ENCODE measurements at regions not wholly inside any gene's neighbourhood (a gene's known extent, or its start where the extent isn't known, plus 50 kb on each side); places are given as distances from the start of the nearest gene placed in this dataset.

- no peak overlapping the region for H3K9ac ChIP-seq (ENCODE audit: low read depth, low read length, poor library complexity, severe bottlenecking)
- no peak overlapping the region for H2AFZ ChIP-seq (ENCODE audit: low read length)
- H3K4me1 ChIP-seq (ENCODE audit: insufficient read depth, low read length, poor library complexity, severe bottlenecking): no peaks in the 10 kb centered on the region
- no peak for TF ChIP-seq CTCF (conservative IDR thresholded peaks at IDR 0.05; ENCODE audit: low read length)
- no peak for TF ChIP-seq EZH2phosphoT487 (IDR thresholded peaks at IDR 0.05; ENCODE audit: borderline replicate concordance)
- no peaks in the 10 kb centered on the region for H3K27me3 ChIP-seq (ENCODE audit: insufficient read depth, low read length, poor library complexity, severe bottlenecking)
- no peaks in the 10 kb centered on the region for H3K9me2 ChIP-seq (replicated peaks; ENCODE audit: low read depth, low read length)
- H3K4me2 ChIP-seq (ENCODE audit: low read depth, low read length, poor library complexity, severe bottlenecking): no peak overlapping the region
- H4K20me1 ChIP-seq (ENCODE audit: insufficient read depth, low read length, poor library complexity, severe bottlenecking): no peaks in the 10 kb centered on the region
- no peaks in the 10 kb centered on the region for H3K9me3 ChIP-seq (ENCODE audit: insufficient read depth, low read depth, low read length)
- H3K36me3 ChIP-seq (ENCODE audit: insufficient read depth, low read length): no peaks in the 10 kb centered on the region
- no peak overlapping the region for H3K4me3 ChIP-seq (ENCODE audit: low read length, poor library complexity, severe bottlenecking)
- H3K79me2 ChIP-seq (ENCODE audit: insufficient read depth, low read length): no peaks in the 10 kb centered on the region
- no peaks in the 10 kb centered on the region for H3F3A ChIP-seq (ENCODE audit: low read depth)
These were observed 595.9 kb upstream of the LRRTM4 start for GRCh38 chr2:78118037-78118436.

- H3K4me2 ChIP-seq (ENCODE audit: low read depth, low read length, poor library complexity, severe bottlenecking): no peak overlapping the region
- H3K9me3 ChIP-seq (ENCODE audit: insufficient read depth, low read depth, low read length): no peaks in the 10 kb centered on the region
- H3K36me3 ChIP-seq (ENCODE audit: insufficient read depth, low read length): no peaks in the 10 kb centered on the region
- TF ChIP-seq EZH2phosphoT487 (IDR thresholded peaks at IDR 0.05; ENCODE audit: borderline replicate concordance) (no peak), CTCF (conservative IDR thresholded peaks at IDR 0.05; ENCODE audit: low read length) (no peak)
- H3K4me3 ChIP-seq (ENCODE audit: low read length, poor library complexity, severe bottlenecking): no peak overlapping the region
- H2AFZ ChIP-seq (ENCODE audit: low read length): no peak overlapping the region
- no peaks in the 10 kb centered on the region for H3K4me1 ChIP-seq (ENCODE audit: insufficient read depth, low read length, poor library complexity, severe bottlenecking)
- no peaks in the 10 kb centered on the region for H4K20me1 ChIP-seq (ENCODE audit: insufficient read depth, low read length, poor library complexity, severe bottlenecking)
- no peaks in the 10 kb centered on the region for H3K9me2 ChIP-seq (replicated peaks; ENCODE audit: low read depth, low read length)
- H3F3A ChIP-seq (ENCODE audit: low read depth): no peaks in the 10 kb centered on the region
- H3K79me2 ChIP-seq (ENCODE audit: insufficient read depth, low read length): no peaks in the 10 kb centered on the region
- no peaks in the 10 kb centered on the region for H3K27me3 ChIP-seq (ENCODE audit: insufficient read depth, low read length, poor library complexity, severe bottlenecking)
- H3K9ac ChIP-seq (ENCODE audit: low read depth, low read length, poor library complexity, severe bottlenecking): no peak overlapping the region
These were observed 598.1 kb upstream of the LRRTM4 start for GRCh38 chr2:78120275-78120674.

GRCh38 chr2:78125042-78125441 lies 602.9 kb upstream of the LRRTM4 start:
- Histone ChIP-seq H3K9me2 (replicated peaks; ENCODE audit: low read depth, low read length) (no peaks in the 10 kb centered on the region), H3K9ac (ENCODE audit: low read depth, low read length, poor library complexity, severe bottlenecking) (no peak overlapping the region), H3K4me3 (ENCODE audit: low read length, poor library complexity, severe bottlenecking) (no peak overlapping the region), H3K9me3 (ENCODE audit: insufficient read depth, low read depth, low read length) (no peaks in the 10 kb centered on the region), H3K4me2 (ENCODE audit: low read depth, low read length, poor library complexity, severe bottlenecking) (no peak overlapping the region), H3K27me3 (ENCODE audit: insufficient read depth, low read length, poor library complexity, severe bottlenecking) (no peaks in the 10 kb centered on the region), H3F3A (ENCODE audit: low read depth) (no peaks in the 10 kb centered on the region), H3K4me1 (ENCODE audit: insufficient read depth, low read length, poor library complexity, severe bottlenecking) (no peaks in the 10 kb centered on the region), H4K20me1 (ENCODE audit: insufficient read depth, low read length, poor library complexity, severe bottlenecking) (no peaks in the 10 kb centered on the region), H3K79me2 (ENCODE audit: insufficient read depth, low read length) (no peaks in the 10 kb centered on the region), H2AFZ (ENCODE audit: low read length) (no peak overlapping the region), H3K36me3 (ENCODE audit: insufficient read depth, low read length) (no peaks in the 10 kb centered on the region)
- TF ChIP-seq EZH2phosphoT487 (IDR thresholded peaks at IDR 0.05; ENCODE audit: borderline replicate concordance): no peak
- no peak for TF ChIP-seq CTCF (conservative IDR thresholded peaks at IDR 0.05; ENCODE audit: low read length)

Measured in Loucy (cell line).